H9 (cell line): ENCODE measurements at regions not wholly inside any gene's neighbourhood (a gene's known extent, or its start where the extent isn't known, plus 50 kb on each side); places are given as distances from the start of the nearest gene placed in this dataset.

Experiments used
- DNase-seq: peaks from one replicate; pipeline ENCODE4 v3.0.0-alpha.2; 2017
- H2AFZ ChIP-seq: one replicate; pipeline ENCODE4 v1.6.1; 2013; ENCODE audit warnings: mild to moderate bottlenecking, low read length, control low read depth, moderate library complexity
- H2AK5ac ChIP-seq: 2 replicates; pipeline ENCODE4 v1.6.1; 2013; ENCODE audit warnings: low read length, control low read depth, mixed read lengths; ENCODE audit not compliant: insufficient read length
- H2BK120ac ChIP-seq: one replicate; pipeline ENCODE4 v1.6.1; 2013; ENCODE audit warnings: low read depth, mild to moderate bottlenecking, low read length, control low read depth, inconsistent platforms; ENCODE audit not compliant: poor library complexity, severe bottlenecking
- H2BK12ac ChIP-seq: 2 replicates; pipeline ENCODE4 v1.6.1; 2013; ENCODE audit warnings: low read length, control low read depth, mixed read lengths, low read depth; ENCODE audit not compliant: insufficient read length
- H2BK15ac ChIP-seq: 2 replicates; pipeline ENCODE4 v1.6.1; 2013; ENCODE audit warnings: low read depth, low read length, control low read depth
- H2BK20ac ChIP-seq: one replicate; pipeline ENCODE4 v1.6.1; 2013; ENCODE audit warnings: low read depth, mild to moderate bottlenecking, low read length, control low read depth, inconsistent platforms; ENCODE audit not compliant: poor library complexity, severe bottlenecking
- H2BK5ac ChIP-seq: 2 replicates; pipeline ENCODE4 v1.6.1; 2013; ENCODE audit warnings: low read length, control low read depth, mixed read lengths; ENCODE audit not compliant: insufficient read length
- H3K14ac ChIP-seq: 2 replicates; pipeline ENCODE4 v1.6.1; 2013; ENCODE audit warnings: low read length, control low read depth; ENCODE audit not compliant: insufficient read depth
- H3K18ac ChIP-seq: 2 replicates; pipeline ENCODE4 v1.6.1; 2013; ENCODE audit warnings: low read depth, mild to moderate bottlenecking, mixed read lengths, low read length, control low read depth; ENCODE audit not compliant: insufficient read length
- H3K23ac ChIP-seq: 2 replicates; pipeline ENCODE4 v1.6.1; 2013; ENCODE audit warnings: low read length, control low read depth, mixed read lengths, low read depth; ENCODE audit not compliant: insufficient read length
- H3K23me2 ChIP-seq: 2 replicates; pipeline ENCODE4 v1.6.1; 2013; ENCODE audit warnings: low read depth, mild to moderate bottlenecking, mixed read lengths, low read length, control low read depth; ENCODE audit not compliant: insufficient read length, poor library complexity, severe bottlenecking
- H3K27ac ChIP-seq: 2 replicates; pipeline ENCODE4 v1.5.1; 2013; ENCODE audit warnings: low read length, control low read depth, mixed read lengths, low read depth; ENCODE audit not compliant: insufficient read length
- H3K27me3 ChIP-seq: 2 replicates; pipeline ENCODE4 v1.6.1; 2013; ENCODE audit warnings: low read length, control low read depth, inconsistent platforms; ENCODE audit not compliant: insufficient read depth
- H3K4ac ChIP-seq: 2 replicates; pipeline ENCODE4 v1.6.1; 2013; ENCODE audit warnings: low read depth, mild to moderate bottlenecking, control low read depth, inconsistent platforms, low read length, moderate library complexity
- H3K4me1 ChIP-seq: 2 replicates; pipeline ENCODE4 v1.6.1; 2013; ENCODE audit warnings: low read length, control low read depth, inconsistent platforms; ENCODE audit not compliant: insufficient read depth
- H3K4me2 ChIP-seq: 2 replicates; pipeline ENCODE4 v1.6.1; 2013; ENCODE audit warnings: low read length, control low read depth, mixed read lengths; ENCODE audit not compliant: insufficient read length, insufficient read depth
- H3K56ac ChIP-seq: 2 replicates; pipeline ENCODE4 v1.6.1; 2013; ENCODE audit warnings: low read depth, mild to moderate bottlenecking, mixed read lengths, low read length, control low read depth; ENCODE audit not compliant: insufficient read length
- H3K79me1 ChIP-seq: 2 replicates; pipeline ENCODE4 v1.6.1; 2013; ENCODE audit warnings: low read depth, mild to moderate bottlenecking, moderate library complexity, low read length, control low read depth, inconsistent platforms; ENCODE audit not compliant: insufficient read depth, poor library complexity, severe bottlenecking
- H3K79me2 ChIP-seq: 2 replicates; pipeline ENCODE4 v1.6.1; 2013; ENCODE audit warnings: low read length, control low read depth, inconsistent platforms; ENCODE audit not compliant: insufficient read depth
- H3K9ac ChIP-seq: 2 replicates; pipeline ENCODE4 v1.6.1; 2013; ENCODE audit warnings: low read length, control low read depth, mixed read lengths; ENCODE audit not compliant: insufficient read length; ENCODE audit errors: extremely low read depth
- H3K9me3 ChIP-seq: one replicate; pipeline ENCODE4 v1.6.1; 2013; ENCODE audit warnings: low read depth, low read length, inconsistent platforms; ENCODE audit not compliant: control insufficient read depth
- H3T11ph ChIP-seq: one replicate; pipeline ENCODE4 v1.6.1; 2013; ENCODE audit warnings: mild to moderate bottlenecking, low read length, control low read depth, inconsistent platforms
- H4K20me1 ChIP-seq: one replicate; pipeline ENCODE4 v1.6.1; 2013; ENCODE audit not compliant: control insufficient read depth, insufficient read length, insufficient read depth
- H4K5ac ChIP-seq: 2 replicates; pipeline ENCODE4 v1.6.1; 2013; ENCODE audit warnings: low read depth, mild to moderate bottlenecking, mixed read lengths, low read length, control low read depth; ENCODE audit not compliant: insufficient read length
- H4K8ac ChIP-seq: replicated peaks from 2 replicates; pipeline ENCODE4 v1.6.1; 2013; ENCODE audit warnings: low read length, control low read depth, mixed read lengths, low read depth; ENCODE audit not compliant: insufficient read length
- H4K91ac ChIP-seq: 2 replicates; pipeline ENCODE4 v1.6.1; 2013; ENCODE audit warnings: low read depth, mild to moderate bottlenecking, moderate library complexity, mixed read lengths, low read length, control low read depth; ENCODE audit not compliant: insufficient read length
- H3K27ac Mint-ChIP-seq, 3 experiments: 2 replicates in 2 of 3; 3 replicates in 1 of 3; pipeline ENCODE4 v1.8.0; 2020 to 2021; ENCODE audit warnings: mixed read lengths in 3 of 3, mild to moderate bottlenecking in 1 of 3, moderate library complexity in 1 of 3
- H3K27me3 Mint-ChIP-seq: 2 replicates; pipeline ENCODE4 v1.8.0; 2021; ENCODE audit warnings: low read depth, mild to moderate bottlenecking, moderate library complexity, mixed read lengths
- H3K36me3 Mint-ChIP-seq, 3 experiments: 2 replicates in 2 of 3; 3 replicates in 1 of 3; pipeline ENCODE4 v1.8.0; 2020 to 2021; ENCODE audit warnings: low read depth in 3 of 3, mixed read lengths in 3 of 3; ENCODE audit not compliant: insufficient read depth in 1 of 3
- H3K4me1 Mint-ChIP-seq, 2 experiments: 2 replicates each; pipeline ENCODE4 v1.8.0; 2020; ENCODE audit warnings: mixed read lengths in 2 of 2
- H3K4me3 Mint-ChIP-seq, 2 experiments: 2 replicates in 1 of 2; 3 replicates in 1 of 2; pipeline ENCODE4 v1.8.0; 2020 to 2021; ENCODE audit warnings: mild to moderate bottlenecking in 2 of 2, mixed read lengths in 2 of 2, moderate library complexity in 1 of 2
- H3K9me3 Mint-ChIP-seq, 2 experiments: 2 replicates in 1 of 2; 3 replicates in 1 of 2; pipeline ENCODE4 v1.8.0; 2020; ENCODE audit warnings: mild to moderate bottlenecking in 2 of 2, mixed read lengths in 2 of 2, moderate library complexity in 1 of 2
- WGBS: extraction: QIAGEN DNeasy Blood & Tissue Kit; methylation state at CpG from one replicate; pipeline ENCODE4 v1.1.7; 2013; ENCODE audit warnings: missing lambda C conversion rate, low lambda C conversion rate, mixed read lengths; ENCODE audit not compliant: insufficient read length; ENCODE audit errors: extremely low coverage; 5-methylcytosine and 5-hydroxymethylcytosine counted together
- TF ChIP-seq, protein P1 (sequence below): fragments of 200-600 bp; sonication (generic); conservative IDR thresholded peaks from 3 replicates; pipeline ENCODE4 v1.8.0; 2021; ENCODE audit warnings: antibody characterized with exemption, mild to moderate bottlenecking

DNA sequence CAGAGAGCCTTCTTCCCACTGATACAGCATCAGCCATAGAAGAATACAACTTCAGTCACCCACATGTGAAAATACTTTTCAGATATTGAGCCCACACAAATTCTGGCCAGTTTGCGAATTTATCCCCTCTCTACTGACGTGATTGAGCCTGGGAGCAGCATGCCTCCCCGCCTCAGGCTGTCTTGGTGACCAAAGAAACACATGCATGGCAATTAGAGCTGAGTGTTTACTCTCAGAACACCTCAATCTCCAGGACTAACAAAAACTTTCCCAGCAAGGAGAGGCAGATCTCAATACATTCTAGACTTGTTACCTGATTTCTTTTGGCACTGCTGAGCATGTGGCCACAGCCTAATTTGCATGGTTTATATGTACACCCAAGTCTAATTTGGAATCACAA is 122.5 kb downstream of the TMEM26 start:
- Histone ChIP-seq H3K4ac (no peak overlapping the region), H3K79me2 (no peaks in the 10 kb centered on the region), H2BK20ac (no peak overlapping the region), H3K27me3 (no peaks in the 10 kb centered on the region), H4K91ac (no peak overlapping the region), H3K18ac (no peak overlapping the region), H3K4me2 (no peak overlapping the region), H3K9me3 (no peaks in the 10 kb centered on the region), H2AFZ (no peak overlapping the region), H2AK5ac (no peak overlapping the region), H3K27ac (no peak overlapping the region), H3K79me1 (no peaks in the 10 kb centered on the region), H3K14ac (no peak overlapping the region), H4K5ac (no peak overlapping the region), H4K8ac (no peak overlapping the region), H2BK15ac (no peak overlapping the region), H3K23me2 (no peaks in the 10 kb centered on the region), H3T11ph (no peak overlapping the region), H3K56ac (no peak overlapping the region), H4K20me1 (no peaks in the 10 kb centered on the region), H2BK12ac (no peak overlapping the region), H2BK120ac (no peak overlapping the region), H3K4me1 (no peaks in the 10 kb centered on the region), H3K9ac (no peak overlapping the region), H2BK5ac (no peak overlapping the region), H3K23ac (no peak overlapping the region)
- H3K27ac Mint-ChIP-seq = no peak overlapping the region
- TF ChIP-seq, protein P1, sequence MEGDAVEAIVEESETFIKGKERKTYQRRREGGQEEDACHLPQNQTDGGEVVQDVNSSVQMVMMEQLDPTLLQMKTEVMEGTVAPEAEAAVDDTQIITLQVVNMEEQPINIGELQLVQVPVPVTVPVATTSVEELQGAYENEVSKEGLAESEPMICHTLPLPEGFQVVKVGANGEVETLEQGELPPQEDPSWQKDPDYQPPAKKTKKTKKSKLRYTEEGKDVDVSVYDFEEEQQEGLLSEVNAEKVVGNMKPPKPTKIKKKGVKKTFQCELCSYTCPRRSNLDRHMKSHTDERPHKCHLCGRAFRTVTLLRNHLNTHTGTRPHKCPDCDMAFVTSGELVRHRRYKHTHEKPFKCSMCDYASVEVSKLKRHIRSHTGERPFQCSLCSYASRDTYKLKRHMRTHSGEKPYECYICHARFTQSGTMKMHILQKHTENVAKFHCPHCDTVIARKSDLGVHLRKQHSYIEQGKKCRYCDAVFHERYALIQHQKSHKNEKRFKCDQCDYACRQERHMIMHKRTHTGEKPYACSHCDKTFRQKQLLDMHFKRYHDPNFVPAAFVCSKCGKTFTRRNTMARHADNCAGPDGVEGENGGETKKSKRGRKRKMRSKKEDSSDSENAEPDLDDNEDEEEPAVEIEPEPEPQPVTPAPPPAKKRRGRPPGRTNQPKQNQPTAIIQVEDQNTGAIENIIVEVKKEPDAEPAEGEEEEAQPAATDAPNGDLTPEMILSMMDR = no peak
- no CpG with 5 or more reads among the region's 3 CpGs for WGBS
- H3K4me3 Mint-ChIP-seq = no peak overlapping the region
- H3K4me1 Mint-ChIP-seq = no peaks in the 10 kb centered on the region
- DNase-seq = no peak
- H3K27me3 Mint-ChIP-seq = no peaks in the 10 kb centered on the region
- H3K36me3 Mint-ChIP-seq = peaks cover 2 to 23% (median 10%) of the 10 kb centered on the region in 3 experiments; a peak in 6 of 7 replicates
- peaks cover 17 to 35% of the 10 kb centered on the region in 2 experiments for H3K9me3 Mint-ChIP-seq
